B cell (primary cell): ENCODE measurements at regions not wholly inside any gene's neighbourhood (a gene's known extent, or its start where the extent isn't known, plus 50 kb on each side); places are given as distances from the start of the nearest gene placed in this dataset.

Experiments used
- EZH2 ChIP-seq: IDR thresholded peaks from 2 replicates; pipeline ENCODE4 v1.6.1; 2012; ENCODE audit warnings: borderline replicate concordance, low read depth, mild to moderate bottlenecking, moderate library complexity, low read length; ENCODE audit not compliant: insufficient read depth, poor library complexity, severe bottlenecking
- TF ChIP-seq, protein P1 (sequence below): fragments of 200-600 bp; IDR thresholded peaks from one replicate; pipeline ENCODE4 v1.8.0; 2022; ENCODE audit warnings: antibody characterized with exemption, mild to moderate bottlenecking

- TF ChIP-seq, protein P1, sequence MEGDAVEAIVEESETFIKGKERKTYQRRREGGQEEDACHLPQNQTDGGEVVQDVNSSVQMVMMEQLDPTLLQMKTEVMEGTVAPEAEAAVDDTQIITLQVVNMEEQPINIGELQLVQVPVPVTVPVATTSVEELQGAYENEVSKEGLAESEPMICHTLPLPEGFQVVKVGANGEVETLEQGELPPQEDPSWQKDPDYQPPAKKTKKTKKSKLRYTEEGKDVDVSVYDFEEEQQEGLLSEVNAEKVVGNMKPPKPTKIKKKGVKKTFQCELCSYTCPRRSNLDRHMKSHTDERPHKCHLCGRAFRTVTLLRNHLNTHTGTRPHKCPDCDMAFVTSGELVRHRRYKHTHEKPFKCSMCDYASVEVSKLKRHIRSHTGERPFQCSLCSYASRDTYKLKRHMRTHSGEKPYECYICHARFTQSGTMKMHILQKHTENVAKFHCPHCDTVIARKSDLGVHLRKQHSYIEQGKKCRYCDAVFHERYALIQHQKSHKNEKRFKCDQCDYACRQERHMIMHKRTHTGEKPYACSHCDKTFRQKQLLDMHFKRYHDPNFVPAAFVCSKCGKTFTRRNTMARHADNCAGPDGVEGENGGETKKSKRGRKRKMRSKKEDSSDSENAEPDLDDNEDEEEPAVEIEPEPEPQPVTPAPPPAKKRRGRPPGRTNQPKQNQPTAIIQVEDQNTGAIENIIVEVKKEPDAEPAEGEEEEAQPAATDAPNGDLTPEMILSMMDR: no peak
- TF ChIP-seq EZH2: no peak
These were observed 390.8 kb upstream of the PTGER4 start for GRCh38 chr5:40288800-40289485.
